Activated effector memory CD4-positive, alpha-beta T cell treated with Interleukin-2 at 50 U/mL for 16 hours (primary cell): ENCODE measurements at regions not wholly inside any gene's neighbourhood (a gene's known extent, or its start where the extent isn't known, plus 50 kb on each side); places are given as distances from the start of the nearest gene placed in this dataset.

Experiments used
- DNase-seq: peaks from one replicate; pipeline ENCODE4 v3.0.0-alpha.2; 2020

DNA sequence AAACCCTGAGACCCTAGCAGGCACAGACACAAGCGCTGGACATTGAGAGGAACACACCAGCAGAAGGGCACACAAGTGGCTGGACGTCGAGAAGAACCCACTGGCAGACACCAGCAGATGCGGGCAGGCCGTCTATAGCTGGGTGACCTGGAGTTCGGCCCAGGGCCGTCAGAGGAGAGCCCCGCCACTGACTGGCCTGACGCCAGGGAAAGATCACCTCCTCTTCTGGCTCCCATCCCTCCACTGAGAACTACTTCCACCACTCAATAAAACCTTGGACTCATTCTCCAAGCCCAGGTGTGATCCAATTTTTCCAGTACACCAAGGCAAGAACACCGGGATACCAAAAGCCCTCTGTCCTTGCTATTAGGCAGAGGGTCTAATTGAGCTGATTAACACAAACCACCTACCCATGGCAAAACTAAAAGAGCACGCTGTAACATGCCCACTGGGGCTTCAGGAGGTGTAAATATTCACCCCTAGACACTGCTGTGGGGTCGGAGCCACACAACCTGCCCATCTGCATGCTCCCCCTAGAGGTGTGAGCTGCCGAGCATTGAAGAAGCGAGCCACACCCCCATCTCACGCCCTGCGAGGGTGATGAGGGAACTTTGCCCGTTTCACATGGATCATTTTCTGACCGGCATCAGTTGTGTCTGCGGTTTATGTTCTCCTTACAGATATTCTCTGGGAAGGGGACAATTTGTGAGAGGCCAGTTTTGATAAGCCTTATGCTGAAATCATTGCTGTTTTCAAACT, 104.8 kb downstream of the HLX start:
- no peak for DNase-seq

DNA sequence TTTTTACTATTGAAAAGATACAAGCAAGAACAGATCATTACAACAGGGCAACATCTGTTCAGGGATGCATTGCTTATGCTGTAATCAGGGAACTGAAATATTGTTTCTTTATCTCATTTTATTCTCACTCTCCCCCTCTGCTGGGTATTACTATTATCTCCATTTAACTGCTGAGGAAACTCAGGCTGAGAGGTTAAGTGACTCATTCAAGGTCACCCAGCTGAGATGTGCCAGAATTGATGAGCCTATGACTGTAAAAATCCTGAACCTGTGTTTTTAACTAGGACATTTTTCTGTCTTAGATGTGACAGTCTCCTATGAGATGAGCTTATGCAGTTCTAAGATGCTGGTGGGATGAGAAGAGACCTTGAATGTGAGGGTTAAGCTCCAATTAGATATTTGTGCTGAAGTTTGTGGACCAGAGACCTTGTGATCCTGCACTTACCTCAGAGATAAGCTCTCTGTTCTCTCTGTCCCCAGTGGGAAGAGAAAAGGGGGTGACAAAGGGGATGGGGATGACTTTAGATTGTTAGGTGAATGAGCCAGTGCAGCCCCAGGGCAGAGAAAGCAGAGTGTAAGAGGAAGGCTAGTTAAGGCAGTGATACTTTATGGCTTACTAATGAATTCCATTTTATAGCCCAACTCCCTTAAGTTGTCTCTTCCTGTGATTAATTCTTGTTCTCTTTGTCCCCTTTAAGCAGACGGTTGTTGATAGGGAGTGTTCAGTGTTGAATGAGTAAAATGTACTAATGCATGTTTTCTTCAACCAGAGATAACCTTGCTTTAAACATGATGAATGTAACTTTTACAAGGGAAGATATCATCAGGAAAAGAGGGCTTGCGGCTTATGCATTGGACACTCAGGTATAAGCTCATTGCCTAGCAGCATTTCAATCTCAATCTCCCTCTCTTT, 111.4 kb downstream of the HLX start:
- DNase-seq: no peak

DNA sequence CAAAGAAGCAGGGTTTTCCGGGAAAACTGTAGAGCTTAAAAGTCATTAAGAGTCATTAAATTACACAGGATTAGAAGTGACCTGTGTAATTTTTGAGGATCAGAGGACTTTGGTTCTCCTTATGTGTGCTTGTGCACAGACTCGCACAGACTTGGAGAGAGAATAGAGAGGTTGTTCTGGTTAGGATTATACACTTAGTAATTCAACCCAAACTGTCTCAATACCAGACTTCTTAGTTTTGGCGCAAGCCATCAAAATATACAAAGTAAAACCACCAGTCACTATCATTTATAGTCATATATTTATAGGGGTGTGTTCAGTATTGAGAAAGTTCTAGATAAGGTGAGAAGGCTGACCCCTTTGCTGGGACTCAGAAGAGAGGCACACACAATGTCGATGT, 112.3 kb downstream of the HLX start:
- no peak for DNase-seq

DNA sequence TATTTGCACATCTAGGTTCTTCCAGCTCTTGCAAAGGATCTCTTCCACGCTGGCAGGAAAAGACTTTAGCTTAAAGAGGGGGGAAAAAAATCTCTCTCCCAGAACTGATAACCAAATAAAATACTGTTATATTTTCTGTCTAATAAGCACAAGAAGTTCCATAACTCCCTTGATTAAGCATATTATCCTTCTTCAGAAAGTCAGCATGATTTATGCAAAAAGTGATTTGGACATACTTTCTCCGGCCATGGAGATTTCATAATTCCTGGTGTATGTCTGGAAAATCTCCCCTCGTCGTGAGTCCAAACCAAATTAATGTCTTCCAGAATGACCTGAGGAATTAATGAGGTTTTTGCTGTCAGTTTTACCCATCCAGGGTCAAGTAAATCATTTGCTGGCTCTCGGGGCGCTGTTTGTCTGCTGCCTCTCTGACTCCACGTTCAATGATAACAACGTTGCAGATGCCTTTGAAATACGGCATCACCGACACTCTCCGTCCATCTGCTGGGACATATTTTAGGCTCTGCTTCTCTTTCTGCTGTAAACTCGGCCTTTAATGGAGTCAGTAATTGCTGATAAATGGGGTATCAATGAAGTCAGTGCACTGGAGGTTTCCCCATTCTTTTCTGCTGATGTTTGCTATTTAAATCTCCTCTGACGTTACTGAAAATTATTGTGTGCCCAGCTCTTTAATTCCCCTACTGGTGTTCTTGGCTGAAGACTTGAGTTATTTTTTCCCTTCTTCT, 112.9 kb downstream of the HLX start:
- DNase-seq: no peak

DNA sequence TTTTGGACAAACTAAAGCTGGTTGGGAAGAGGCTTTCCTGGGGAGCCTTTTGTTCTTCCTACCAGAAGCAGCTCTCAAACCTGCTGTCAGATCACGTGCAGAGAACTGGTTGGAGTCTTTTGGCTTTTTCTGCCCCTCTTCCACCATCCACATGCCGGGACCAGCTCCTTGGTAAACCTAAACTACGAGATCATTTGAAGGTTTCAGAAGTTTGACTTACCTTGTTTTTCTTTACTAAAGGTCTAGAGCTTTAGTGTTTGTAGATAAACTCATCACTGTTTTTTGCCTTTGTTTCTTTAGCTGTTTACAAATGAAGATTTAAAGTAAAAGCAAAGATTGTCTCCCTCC, 113.4 kb downstream of the HLX start:
- no peak for DNase-seq

DNA sequence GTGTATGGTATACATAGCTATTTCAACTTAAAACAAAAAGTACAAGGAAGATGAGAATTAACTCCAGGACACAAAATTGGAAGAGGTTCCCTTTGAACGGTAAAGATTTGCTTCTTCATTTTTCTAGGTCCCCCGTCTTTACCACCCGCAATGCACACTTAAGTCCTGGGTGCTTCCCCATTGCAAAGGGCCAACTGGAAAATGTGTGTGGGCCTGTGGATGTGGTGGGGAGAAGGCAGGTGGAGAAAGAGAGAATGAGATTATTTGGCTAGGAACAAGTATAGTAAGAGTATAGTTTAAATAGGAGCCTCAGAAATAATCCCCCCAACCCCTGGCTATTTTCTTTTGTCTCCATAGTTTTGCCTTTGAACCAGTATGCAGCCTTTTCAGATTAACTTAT, 115.4 kb downstream of the HLX start:
- no peak for DNase-seq

DNA sequence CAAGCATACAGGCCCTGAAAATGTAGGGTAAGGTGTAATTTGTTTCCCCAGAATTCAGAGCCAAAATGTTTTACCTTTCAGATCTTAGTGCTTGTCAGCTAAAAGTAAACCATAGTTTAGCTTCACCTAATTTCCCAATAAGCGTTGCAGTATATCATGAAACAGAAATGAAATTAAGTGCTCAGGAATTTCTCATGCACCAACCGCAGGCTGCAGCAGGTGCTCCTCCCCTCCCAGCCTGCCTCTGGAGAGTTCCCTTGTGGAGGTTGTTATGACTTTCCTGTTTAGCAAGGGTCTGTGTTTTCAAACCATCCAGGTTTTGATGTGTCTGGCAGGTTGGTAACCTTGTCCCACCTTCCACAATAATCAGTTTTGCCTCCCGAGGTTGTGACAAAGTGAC, 118.5 kb downstream of the HLX start:
- no peak for DNase-seq

DNA sequence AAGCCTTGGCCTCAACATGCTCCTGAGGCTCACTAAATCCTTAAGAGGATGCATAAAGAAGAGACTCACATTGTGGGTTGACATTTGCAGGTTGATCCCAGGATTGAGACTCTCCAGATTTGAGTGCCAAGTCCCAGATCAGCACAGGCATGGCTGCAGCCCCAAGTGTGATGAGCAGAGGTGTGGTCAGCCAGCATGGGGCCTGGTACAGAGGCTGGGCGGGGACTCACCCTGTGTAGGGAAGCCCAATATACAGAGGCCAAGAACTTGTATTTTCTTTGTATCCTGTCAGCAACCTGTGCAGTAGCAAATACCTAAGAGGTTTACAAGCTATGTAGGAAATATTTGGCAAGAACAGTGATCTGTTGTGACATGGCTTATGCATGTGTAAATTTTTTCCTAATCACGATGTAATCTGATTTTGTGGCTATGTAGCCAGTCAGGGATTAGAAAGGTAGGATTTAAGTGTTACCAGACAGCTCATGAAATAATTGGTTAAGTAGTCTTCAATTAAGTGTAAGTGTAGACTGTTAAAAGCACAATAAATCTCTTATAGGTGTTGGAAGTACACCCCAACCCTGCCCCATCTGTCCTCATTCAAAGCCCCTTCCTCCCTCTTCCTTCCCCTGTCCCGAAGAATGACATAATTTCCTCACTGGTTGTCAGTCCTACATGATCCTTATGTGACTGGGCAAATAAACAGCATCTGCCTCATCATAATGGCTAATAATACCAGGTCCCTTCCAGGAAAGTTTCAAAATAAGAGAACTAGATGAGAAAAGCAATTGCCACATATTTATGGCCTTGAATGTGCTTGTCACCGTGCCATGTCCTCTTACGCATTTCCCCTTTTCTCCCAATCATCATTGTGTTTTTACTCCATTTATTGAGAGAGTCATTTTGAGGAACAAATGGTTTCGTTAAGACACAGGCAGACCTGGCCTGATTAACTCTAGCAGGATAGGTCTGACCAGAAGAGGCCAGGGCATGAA, 120.9 kb downstream of the HLX start:
- no peak for DNase-seq

DNA sequence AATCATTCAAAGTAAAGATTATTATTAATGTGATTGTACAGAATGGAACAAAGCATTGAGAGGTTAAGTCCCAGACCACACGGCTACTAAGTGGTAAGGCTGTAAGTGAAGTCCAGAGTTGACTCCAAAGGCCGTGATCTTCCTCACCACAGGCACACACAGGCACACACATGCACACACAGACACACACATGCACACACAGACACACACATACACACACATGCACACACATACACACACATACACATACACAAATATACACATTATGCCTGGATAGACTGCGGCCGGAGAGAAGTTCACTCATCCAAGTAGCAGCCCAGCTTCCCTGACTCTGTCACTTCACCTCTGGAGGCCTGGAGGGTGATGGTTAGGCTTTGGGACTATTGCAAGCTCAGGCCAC, 121.9 kb downstream of the HLX start:
- no peak for DNase-seq

DNA sequence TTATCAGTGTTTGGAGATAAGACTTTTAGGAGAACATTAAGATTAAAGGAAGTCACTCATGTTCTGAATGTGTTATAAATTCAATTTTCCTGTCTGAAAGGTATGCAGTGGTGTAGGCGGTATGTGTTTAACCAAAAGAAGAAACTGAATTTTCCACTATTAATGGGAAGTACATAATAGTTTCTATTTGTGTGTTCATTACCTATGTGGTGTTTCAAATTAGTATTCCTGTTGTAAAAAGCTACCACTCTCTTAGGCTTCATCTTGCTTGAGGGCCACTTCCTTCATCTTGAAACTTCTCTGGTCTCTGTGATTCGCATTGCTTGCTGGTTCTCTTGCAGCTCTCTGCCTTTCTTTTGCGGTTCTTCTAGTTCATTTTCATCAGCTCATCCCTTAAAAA, 123.4 kb downstream of the HLX start:
- DNase-seq: no peak

DNA sequence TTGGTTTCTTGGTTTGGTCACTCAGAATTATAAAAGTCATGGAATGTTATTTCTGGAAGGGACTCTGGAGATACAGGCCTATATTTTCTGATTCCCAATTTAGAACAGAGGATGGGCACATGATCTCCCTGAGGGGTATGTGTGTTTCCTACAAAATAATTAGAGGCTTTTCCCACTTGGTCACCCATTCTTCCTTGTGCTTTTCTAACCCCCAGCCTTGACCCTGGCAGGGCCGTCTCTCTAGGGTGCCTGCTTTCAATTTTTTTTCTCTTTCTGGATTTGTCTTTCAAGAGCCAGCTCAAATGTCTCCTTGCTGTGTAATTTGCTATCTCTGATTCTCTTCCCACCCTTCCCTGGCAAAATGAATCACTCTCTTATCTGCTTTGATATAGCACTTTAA, 131.9 kb downstream of the HLX start:
- DNase-seq: no peak

DNA sequence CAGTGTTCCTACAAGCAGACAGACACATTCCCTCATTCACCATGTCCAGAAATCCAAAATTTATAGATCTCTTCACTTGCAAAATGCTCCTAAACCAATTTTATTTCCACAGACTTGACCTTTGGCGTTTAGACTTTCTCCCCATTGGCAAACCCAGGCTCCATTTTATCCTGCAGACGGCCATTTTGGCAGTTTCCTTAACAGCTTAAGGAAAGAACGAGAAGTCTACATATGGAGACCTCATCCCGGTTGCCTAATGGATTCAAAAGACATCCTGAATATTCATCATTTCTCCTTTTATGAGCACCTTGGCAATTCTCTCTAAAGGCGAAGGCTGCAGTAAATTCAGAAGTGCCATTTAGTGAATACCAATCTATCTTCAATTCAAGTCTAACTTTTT, 132.9 kb downstream of the HLX start:
- DNase-seq: no peak

DNA sequence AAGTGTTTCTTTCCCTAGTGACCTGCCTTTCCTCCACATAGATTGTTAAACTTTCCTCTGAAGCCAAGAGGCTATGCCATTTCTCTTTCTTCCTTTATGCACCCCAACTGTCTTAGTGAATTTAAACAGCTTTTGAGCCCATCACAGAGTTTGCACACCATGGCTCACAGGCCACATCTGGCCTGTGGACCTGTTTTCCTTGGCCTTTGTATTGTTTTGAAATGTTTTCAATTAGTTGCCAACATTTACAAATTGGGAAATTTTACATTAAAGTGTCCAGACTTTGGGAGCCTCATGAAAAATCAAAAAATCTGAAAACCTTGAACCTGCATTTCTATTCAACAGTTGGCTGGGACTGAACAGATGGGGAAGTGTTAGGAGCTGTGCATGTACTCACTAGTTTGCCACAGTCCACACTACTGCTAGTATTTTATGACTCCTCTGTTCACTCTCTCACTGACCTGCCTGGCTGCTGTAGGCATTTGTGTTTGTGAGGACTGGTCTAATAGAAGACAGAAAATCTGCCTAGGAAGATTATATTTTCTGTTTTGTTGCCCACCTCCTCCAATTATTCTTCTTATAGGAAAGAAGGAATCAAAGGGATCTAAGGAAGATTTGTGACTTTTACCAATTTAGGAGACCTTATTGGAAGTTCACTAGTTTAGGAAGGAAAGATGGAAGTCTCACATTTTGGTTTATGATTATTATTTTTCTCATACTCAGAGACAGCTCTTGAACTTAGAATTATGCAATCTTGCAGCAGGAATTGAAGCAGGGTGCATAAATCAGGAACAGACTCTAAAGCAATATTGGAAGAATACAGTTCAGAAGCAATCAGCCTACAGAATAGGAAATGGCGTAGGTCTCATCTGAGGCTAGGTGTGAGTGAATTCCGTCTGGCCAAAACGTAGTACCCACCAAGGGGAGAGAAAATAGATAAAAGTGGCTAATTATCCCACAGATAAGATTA, 134.7 kb downstream of the HLX start:
- no peak for DNase-seq

DNA sequence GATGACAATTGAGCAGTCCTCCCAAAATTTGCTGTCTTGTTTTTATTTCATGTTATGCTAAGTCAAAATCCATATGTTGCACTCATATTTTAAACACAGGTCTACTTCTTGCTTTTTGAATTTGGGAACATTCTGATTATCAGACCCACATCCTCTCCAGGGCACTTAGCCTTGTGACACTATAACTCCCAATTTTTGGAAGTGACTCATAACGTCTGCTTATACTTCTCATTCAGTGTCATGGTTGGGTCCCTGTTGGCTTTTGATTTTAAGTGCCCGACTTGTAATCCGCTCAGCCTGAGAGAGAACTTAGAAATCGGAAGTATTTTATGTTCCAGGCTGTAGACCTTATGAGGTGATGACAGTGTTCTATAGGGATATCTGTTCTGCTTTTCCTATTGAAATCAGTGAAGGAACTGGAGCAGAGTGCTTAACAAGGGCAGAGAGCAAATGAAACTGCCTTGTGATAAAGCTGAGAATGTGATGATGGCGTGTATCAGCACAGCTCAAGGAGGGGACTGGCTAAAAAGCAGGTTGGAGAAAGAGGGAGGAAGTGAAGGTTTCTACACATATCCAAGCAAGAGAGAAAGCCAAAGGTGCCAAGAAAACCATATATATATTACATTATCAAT, 136.0 kb downstream of the HLX start:
- DNase-seq: no peak

DNA sequence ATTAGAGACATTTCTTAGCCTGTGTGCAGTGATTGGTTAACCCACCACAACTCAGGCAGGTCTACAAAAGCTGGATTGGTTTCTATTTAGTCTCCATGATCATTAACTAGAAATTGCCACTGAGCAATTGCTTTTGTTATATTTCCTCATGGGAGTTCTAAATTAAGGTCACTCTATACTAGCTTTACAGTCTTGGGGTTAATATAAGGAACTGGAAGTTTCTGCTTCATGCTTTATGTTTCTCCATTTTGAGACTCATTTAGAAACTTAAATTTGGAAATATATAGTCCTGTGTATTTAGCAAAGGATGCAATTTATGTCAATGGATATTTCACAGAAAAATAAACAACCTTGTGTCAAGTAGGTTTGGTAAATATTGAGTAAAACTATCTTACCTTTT, 137.5 kb downstream of the HLX start:
- DNase-seq: no peak

DNA sequence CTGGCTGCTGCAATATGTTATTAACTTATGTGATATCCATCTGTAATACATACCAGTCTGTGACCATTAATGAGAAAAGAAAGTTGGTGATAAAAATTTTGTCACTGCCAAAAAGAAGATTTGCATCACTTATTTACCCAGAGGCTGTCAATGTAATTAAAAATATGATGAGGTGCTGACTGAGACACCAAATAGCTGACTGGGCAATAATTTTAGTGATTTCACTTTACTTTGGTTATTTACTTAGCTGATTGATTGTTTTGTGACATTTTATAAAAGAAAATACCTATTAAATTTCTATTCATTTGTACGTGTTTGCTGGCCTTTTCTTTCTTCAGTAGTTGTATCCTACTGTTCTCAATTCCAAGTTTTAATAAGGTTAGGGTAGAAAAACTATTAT, 139.2 kb downstream of the HLX start:
- no peak for DNase-seq

DNA sequence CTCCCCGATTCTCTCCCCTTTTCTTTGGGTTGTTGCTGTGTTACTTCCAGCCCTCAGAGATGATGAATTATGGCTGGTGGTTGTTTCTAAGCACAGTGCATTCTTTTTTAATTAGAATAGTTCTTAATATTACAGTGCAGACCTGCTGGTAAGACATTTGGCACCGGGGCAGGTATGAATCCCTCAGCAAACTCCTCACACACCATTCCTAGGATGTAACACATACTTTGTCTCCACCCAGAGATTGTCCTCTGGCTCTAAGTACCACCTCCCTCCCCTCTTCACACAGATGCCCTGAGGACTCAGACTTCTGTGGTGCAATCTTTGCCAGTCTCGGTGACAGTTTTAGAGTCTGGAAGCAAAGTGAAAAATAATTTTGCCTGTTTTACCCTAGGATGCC, 143.1 kb downstream of the HLX start:
- no peak for DNase-seq

DNA sequence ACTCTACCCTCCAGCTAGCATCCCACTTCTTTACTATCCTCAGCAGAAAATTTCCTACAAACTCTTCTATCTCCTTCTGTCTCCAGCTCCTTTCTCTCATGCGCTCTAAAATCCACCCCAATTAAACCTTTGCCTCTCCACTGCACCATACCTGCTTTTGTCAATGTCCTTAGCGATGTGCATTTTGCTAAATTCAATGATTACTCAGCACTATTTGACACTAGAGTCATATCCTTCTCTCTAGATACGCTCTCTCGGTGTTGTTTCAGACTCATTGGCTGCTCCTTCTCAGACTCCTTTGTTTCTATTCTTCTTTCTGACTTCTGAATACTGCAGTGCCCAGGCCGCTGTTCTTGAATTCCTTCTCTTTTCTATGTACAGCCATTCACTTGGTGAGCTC, 144.2 kb downstream of the HLX start:
- no peak for DNase-seq

DNA sequence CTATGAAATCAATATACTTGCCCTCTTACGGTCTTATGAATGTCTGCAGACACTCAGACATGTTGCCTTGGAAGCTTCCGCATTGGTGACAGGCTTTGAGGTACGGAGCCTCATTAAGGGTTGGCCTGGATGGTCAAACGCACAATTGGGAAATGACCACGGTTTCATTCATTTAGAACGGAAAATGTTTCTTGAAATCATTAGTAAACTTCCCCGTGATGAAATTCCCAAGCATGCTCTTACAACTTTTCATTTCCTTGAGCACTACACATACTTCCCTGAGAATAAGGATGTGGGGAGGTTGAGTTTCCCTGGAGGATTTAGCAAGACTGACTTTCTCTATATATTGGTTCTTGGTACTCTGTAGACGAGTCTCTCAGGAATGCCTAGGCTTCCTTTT, 146.3 kb downstream of the HLX start:
- no peak for DNase-seq

DNA sequence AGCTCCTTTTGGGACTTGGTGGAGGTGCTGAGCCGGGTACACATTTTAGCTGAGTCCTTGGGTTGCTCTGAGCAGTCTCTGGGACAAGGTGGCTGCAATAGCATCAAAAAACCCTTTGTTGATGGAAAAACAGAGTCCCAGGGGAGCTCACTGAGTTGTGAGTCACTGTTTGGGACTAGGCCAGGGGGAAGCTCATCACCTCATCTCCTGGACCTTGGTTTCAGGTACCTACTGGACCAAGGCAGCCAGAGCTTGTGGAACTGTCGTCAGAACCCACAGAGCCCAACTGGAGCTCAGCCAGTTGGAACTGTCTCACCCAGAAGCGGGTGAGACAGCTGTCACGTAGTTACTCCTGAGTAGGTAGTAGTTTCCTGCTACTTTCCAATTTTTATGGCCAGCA, 146.7 kb downstream of the HLX start:
- no peak for DNase-seq
